ENCODE measurements at regions not wholly inside any gene's neighbourhood (a gene's known extent, or its start where the extent isn't known, plus 50 kb on each side); places are given as distances from the start of the nearest gene placed in this dataset.

DNA sequence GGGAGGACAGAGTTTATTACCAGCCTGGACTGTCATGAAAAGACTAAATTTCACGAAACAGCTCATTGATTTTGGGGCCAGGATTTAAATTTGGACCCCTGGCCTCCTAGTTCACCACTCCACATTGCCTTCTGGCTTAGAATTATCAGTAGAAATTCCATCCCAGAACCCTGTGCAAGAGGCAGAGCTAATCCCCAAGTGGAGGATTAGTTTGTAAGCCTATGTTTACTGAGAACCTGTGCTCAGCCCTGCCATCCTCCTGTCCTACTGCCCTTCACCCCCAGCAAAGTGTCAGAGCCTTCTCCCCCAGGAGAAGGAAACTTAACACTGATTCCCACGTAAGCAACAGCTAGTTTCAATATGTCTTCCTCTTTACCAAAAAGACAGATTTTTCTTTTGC, 99.4 kb downstream of the SST start:
- TF ChIP-seq CTCF (IDR thresholded peaks at IDR 0.05; ENCODE audit: low read depth, low read length, poor library complexity, severe bottlenecking) (no peak), EZH2phosphoT487 (IDR thresholded peaks at IDR 0.05; ENCODE audit: borderline replicate concordance, low read length) (no peak)

Measured in DOHH2 (cell line).